Superior temporal gyrus (tissue), 1 donor: ENCODE measurements at regions not wholly inside any gene's neighbourhood (a gene's known extent, or its start where the extent isn't known, plus 50 kb on each side); places are given as distances from the start of the nearest gene placed in this dataset.

Experiments
- DNase-seq: peaks from one replicate; pipeline ENCODE4 v3.0.0-alpha.2; 2016; ENCODE audit errors: extremely low spot score

GRCh38 chr9:79962836-79963235, 391.1 kb downstream of the TLE4 start:
- no peak for DNase-seq

GRCh38 chr9:79962150-79962549, 390.4 kb downstream of the TLE4 start:
- no peak for DNase-seq

- no peak for DNase-seq
Measured at GRCh38 chr9:79955300-79955699, 383.5 kb downstream of the TLE4 start.

- DNase-seq, result no peak
Measured at GRCh38 chr9:79953908-79954307, 382.1 kb downstream of the TLE4 start.

GRCh38 chr9:79952401-79952800, 380.6 kb downstream of the TLE4 start:
- DNase-seq, result no peak

- no peak for DNase-seq
Measured at GRCh38 chr9:79946712-79947111, 374.9 kb downstream of the TLE4 start.

- DNase-seq, result no peak
Measured at GRCh38 chr9:79945495-79945894, 373.7 kb downstream of the TLE4 start.

GRCh38 chr9:79945016-79945415, 373.3 kb downstream of the TLE4 start:
- no peak for DNase-seq

GRCh38 chr9:79940919-79941318, 369.2 kb downstream of the TLE4 start:
- DNase-seq, result no peak

GRCh38 chr9:79939819-79940218, 368.1 kb downstream of the TLE4 start:
- DNase-seq, result peak; percentile 56

- DNase-seq, result no peak
Measured at GRCh38 chr9:79936336-79936735, 364.6 kb downstream of the TLE4 start.

GRCh38 chr9:79929285-79929684, 357.5 kb downstream of the TLE4 start:
- DNase-seq, result no peak

GRCh38 chr9:79928661-79929223, 357.0 kb downstream of the TLE4 start:
- DNase-seq, result no peak

- no peak for DNase-seq
Measured at GRCh38 chr9:79925326-79925725, 353.6 kb downstream of the TLE4 start.

- no peak for DNase-seq
Measured at GRCh38 chr9:79924836-79925235, 353.1 kb downstream of the TLE4 start.

- no peak for DNase-seq
Measured at GRCh38 chr9:79917421-79917820, 345.7 kb downstream of the TLE4 start.

GRCh38 chr9:79913867-79914266, 342.1 kb downstream of the TLE4 start:
- DNase-seq, result no peak

GRCh38 chr9:79912318-79913070, 340.7 kb downstream of the TLE4 start:
- DNase-seq, result no peak

GRCh38 chr9:79911724-79912123, 340.0 kb downstream of the TLE4 start:
- DNase-seq, result no peak

GRCh38 chr9:79902825-79903600, 331.2 kb downstream of the TLE4 start:
- no peak for DNase-seq

- no peak for DNase-seq
Measured at GRCh38 chr9:79900754-79901153, 329.0 kb downstream of the TLE4 start.

GRCh38 chr9:79896390-79896980, 324.7 kb downstream of the TLE4 start:
- DNase-seq, result no peak

- DNase-seq, result no peak
Measured at GRCh38 chr9:79895232-79895631, 323.5 kb downstream of the TLE4 start.
